Heart left ventricle (tissue), 16 donors: ENCODE measurements at regions not wholly inside any gene's neighbourhood (a gene's known extent, or its start where the extent isn't known, plus 50 kb on each side); places are given as distances from the start of the nearest gene placed in this dataset.

Experiments used
- ATAC-seq, 4 donors: fragments of 200-7000 bp; cut with Tn5 transposase; one replicate each; pipeline ENCODE4 v1.9.1; 2020 to 2022; ENCODE audit warnings: moderate library complexity in 4 of 4, mild to moderate bottlenecking in 3 of 4, moderate number of reproducible peaks in 1 of 4
- DNase-seq, 5 donors: peaks; one replicate each; pipeline ENCODE4 v3.0.0-alpha.2; 2020
- H3K27ac ChIP-seq, 12 donors: fragments of 200-600 bp; sonication (generic) in 4 of 12; one replicate each; pipeline versions ENCODE4 v1.5.0 to v1.8.0; 2016 to 2022; ENCODE audit warnings: mild to moderate bottlenecking in 2 of 12
- H3K27me3 ChIP-seq, 9 donors: fragments of 200-600 bp; sonication (generic) in 2 of 9; one replicate each; pipeline versions ENCODE4 v1.5.1 to v1.8.0; 2016 to 2022; ENCODE audit warnings: mild to moderate bottlenecking in 3 of 9
- H3K36me3 ChIP-seq, 9 donors: fragments of 200-600 bp; sonication (generic) in 2 of 9; one replicate each; pipeline versions ENCODE4 v1.5.0 to v1.8.0; 2018 to 2022; ENCODE audit warnings: mild to moderate bottlenecking in 2 of 9
- H3K4me1 ChIP-seq, 12 donors: fragments of 200-600 bp; sonication (generic) in 4 of 12; one replicate each; pipeline versions ENCODE4 v1.5.0 to v1.8.0; 2016 to 2022; ENCODE audit warnings: mild to moderate bottlenecking in 3 of 12
- H3K4me3 ChIP-seq, 12 donors: fragments of 200-600 bp; sonication (generic) in 4 of 12; one replicate each; pipeline versions ENCODE4 v1.5.0 to v1.8.0; 2017 to 2022; ENCODE audit warnings: mild to moderate bottlenecking in 9 of 12, moderate library complexity in 4 of 12
- H3K9me3 ChIP-seq, 12 donors: fragments of 200-600 bp; sonication (generic) in 4 of 12; one replicate each; pipeline versions ENCODE4 v1.5.0 to v1.8.0; 2016 to 2022; ENCODE audit warnings: mild to moderate bottlenecking in 1 of 12
- CTCF ChIP-seq, 12 donors: fragments of 200-600 bp; sonication (generic) in 4 of 12; IDR thresholded peaks; one replicate each; pipeline versions ENCODE4 v1.5.0 to v1.8.0; 2018 to 2022; ENCODE audit warnings: antibody characterized with exemption in 12 of 12, mild to moderate bottlenecking in 5 of 12
- POLR2A ChIP-seq, 2 donors: fragments of 450-650 bp; IDR thresholded peaks; one replicate each; pipeline ENCODE4 v1.6.1; 2017; ENCODE audit warnings: antibody characterized with exemption in 2 of 2, mild to moderate bottlenecking in 2 of 2, moderate library complexity in 2 of 2
- WGBS, 4 donors: extraction: QIAGEN DNeasy Blood & Tissue Kit in 2 of 4; methylation state at CpG; one replicate each; pipeline versions ENCODE4 v1.1.5 to v1.1.7; 2013 to 2018; 5-methylcytosine and 5-hydroxymethylcytosine counted together
- intact Hi-C, 10 donors: fragments of 100-400 bp; cut with DNase I; formaldehyde crosslinking; loops; one replicate each; pipeline versions ENCODE4 v1.11.1 to v1.14.2; 2022
- donor health status: ischemic (EF 13 %, LVEDD 7.1; RV severe dilation, severe dysfunction).
- donor health status: healthy with polysubstance abuse.
- donor health status: DM: no; HTN: yes; CAD: no.
- donor health status: DM: no; HTN: no; CAD: no.
- donor health status: ischemic (EF 25% LVEDD 6.9; RV normal size, moderate dysfunction).
- donor health status: ischemic (EF 25% LVEDD 5.7; RV mildly dilated, moderate dysfunction).
- donor health status: healthy.
- donor health status: DM: yes; HTN: yes; CAD: no.
- donor health status: ischemic (EF 35%, LVEDD 5.7; RV mildly dilated, moderate dysfunction).
- donor health status: nonischemic (EF 11% LVEDD 7.7; RV severe dilation, severe dysfunction).
- donor health status: DM: yes; HTN: yes; CAD: no.
- donor health status: PGD.
- donor health status: ischemic (EF 29% LVEDD 5.4; RV normal size, mild dysfunction).
- donor health status: nonischemic (EF 23%, LVEDD 6.1; RV moderate dilation, normal function).

DNA sequence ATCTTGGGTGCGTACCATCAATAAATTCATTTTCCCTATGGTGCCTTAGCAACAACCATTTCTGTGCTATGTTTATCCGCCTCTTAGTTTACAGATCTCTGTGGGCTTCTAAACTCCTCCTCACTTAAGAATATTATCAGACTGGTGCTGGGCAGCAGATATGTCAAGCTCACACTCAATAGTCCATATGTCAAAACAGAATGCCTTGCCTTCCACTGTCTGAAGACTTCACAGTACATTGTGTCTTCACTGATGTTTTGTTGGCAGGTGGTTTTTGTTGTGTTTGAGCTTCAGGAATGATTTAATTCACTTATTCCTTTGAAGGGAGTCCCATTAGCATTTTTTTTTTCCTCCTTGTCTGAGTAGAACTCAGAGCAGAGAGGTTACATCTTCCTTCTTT, 419.6 kb downstream of the DNAJB9 start:
- intact Hi-C loops: no loop called here
- H3K27me3 ChIP-seq: no peaks in the 10 kb centered on the region
- H3K36me3 ChIP-seq: no peaks in the 10 kb centered on the region
- H3K4me1 ChIP-seq: no peaks in the 10 kb centered on the region
- DNase-seq (no peak), ATAC-seq (no peak)
- H3K27ac ChIP-seq: no peak overlapping the region
- TF ChIP-seq CTCF (IDR thresholded peaks at IDR 0.05) (no peak), POLR2A (IDR thresholded peaks at IDR 0.05) (no peak)
- WGBS, 4 donors: 90 to 98% (median 94%) methylated on average over 2 of the region's 2 CpGs
- H3K4me3 ChIP-seq: no peak overlapping the region
- no peaks in the 10 kb centered on the region for H3K9me3 ChIP-seq

- ATAC-seq: no peak
- DNase-seq: no peak
- H3K4me1 ChIP-seq: no peaks in the 10 kb centered on the region
- intact Hi-C loops: no loop called here
- H3K9me3 ChIP-seq: no peaks in the 10 kb centered on the region
- H3K27ac ChIP-seq: no peak overlapping the region
- no peaks in the 10 kb centered on the region for H3K27me3 ChIP-seq
- H3K36me3 ChIP-seq: no peaks in the 10 kb centered on the region
- WGBS, 4 donors: 88 to 90% (median 89%) methylated on average over 6 of the region's 6 CpGs
- TF ChIP-seq CTCF (IDR thresholded peaks at IDR 0.05): no peak
- TF ChIP-seq POLR2A (IDR thresholded peaks at IDR 0.05): no peak
- no peak overlapping the region for H3K4me3 ChIP-seq
Measured at GRCh38 chr7:108997480-108997879, 427.8 kb downstream of the DNAJB9 start.

DNA sequence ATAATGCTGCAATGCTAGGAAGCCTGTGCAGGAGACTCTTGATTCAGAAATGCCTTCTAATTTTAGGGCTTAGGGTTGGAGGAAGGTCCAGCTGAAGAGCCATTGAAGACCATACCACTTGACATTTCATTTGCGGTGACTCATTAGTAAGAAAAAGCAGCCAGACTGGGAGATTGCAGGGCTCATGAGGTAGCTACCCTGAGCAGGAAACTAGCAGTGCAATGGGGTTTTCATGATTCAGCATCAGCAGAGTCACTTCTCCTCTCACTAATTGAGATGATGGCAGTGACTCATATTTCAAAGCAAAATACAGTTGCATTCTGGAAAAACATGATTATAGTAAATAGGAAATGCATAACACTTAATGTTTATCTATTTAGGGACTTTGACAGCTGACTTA, 434.1 kb downstream of the DNAJB9 start:
- intact Hi-C loops: no loop called here
- Histone ChIP-seq H3K9me3 (no peaks in the 10 kb centered on the region), H3K27ac (no peak overlapping the region), H3K36me3 (no peaks in the 10 kb centered on the region), H3K4me1 (no peaks in the 10 kb centered on the region), H3K4me3 (no peak overlapping the region), H3K27me3 (no peaks in the 10 kb centered on the region)
- ATAC-seq (no peak), DNase-seq (no peak)
- WGBS, 4 donors: 60 to 68% (median 63%) methylated on average over 1 of the region's 1 CpG
- TF ChIP-seq CTCF (IDR thresholded peaks at IDR 0.05): no peak
- TF ChIP-seq POLR2A (IDR thresholded peaks at IDR 0.05): no peak

DNA sequence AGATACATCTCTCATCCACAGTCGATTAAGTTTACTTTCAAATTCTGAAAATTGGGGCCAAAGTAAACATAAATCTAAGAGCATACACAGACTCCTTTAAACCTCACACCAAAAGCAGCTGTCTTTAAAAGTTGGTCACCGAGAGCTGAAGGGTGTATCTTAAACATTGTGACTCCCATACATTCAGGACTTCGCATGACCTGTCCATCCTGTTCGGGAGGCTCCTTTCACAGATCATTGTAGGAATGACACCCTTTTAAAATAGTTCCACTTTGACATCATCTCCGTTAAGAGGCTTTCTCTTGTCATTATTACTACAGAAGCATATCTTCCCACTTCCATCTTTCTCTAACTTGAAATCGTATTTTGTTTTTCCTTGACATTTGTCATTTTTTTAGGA, 440.0 kb downstream of the DNAJB9 start:
- DNase-seq: no peak

More for the DNA sequence above, 440.0 kb downstream of the DNAJB9 start:
- no peaks in the 10 kb centered on the region for H3K4me1 ChIP-seq
- 64 to 73% (median 68%) methylated on average over 6 of the region's 6 CpGs for whole genome bisulfite sequencing, 4 donors
- ATAC-seq: no peak
- H3K27me3 ChIP-seq: no peaks in the 10 kb centered on the region
- intact Hi-C loops: no loop called here
- no peaks in the 10 kb centered on the region for H3K9me3 ChIP-seq
- H3K27ac ChIP-seq: no peak overlapping the region
- H3K4me3 ChIP-seq: no peak overlapping the region
- TF ChIP-seq POLR2A (IDR thresholded peaks at IDR 0.05) (no peak), CTCF (IDR thresholded peaks at IDR 0.05) (no peak)
- no peaks in the 10 kb centered on the region for H3K36me3 ChIP-seq
